ENCODE measurements at regions not wholly inside any gene's neighbourhood (a gene's known extent, or its start where the extent isn't known, plus 50 kb on each side); places are given as distances from the start of the nearest gene placed in this dataset.

DNA sequence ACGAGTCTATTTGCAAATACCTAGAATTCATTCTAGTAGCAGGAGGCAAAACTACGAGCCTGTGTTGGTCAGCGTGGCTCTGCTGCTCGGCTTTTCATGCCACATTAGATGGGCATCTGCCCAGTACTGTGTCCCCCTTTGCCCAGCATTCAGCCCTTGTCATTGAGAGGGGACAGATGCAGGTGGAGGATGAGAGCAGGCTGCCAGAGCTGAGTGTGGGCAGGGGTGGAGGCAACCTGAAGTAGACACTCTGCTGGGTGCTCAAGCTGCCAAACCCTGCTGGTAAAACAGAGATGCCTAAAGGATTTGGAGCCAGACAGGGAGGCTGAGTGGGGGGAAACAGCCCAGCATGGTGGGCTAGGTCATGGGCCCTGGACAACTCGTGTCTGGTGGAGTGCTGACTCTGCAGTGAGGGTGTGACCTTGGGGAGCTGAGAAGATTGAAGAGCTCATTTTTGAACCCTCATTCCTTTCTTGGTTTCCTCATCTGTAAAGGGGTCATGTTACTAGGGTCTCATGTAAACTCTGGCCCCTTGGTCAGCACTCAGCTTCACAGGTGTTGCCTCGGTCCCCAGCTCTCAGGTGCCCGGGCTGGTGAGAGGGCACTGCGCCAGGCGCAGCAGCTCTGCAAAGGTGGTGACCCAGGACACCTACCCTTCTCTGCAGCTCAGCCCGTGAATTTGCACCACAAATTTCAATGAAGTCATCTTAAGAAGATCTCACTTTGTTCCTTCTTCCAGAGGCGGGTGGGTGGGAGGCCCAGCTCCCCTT is 64.2 kb upstream of the BHLHE23 start:
- Histone ChIP-seq H3K36me3 (no peaks in the 10 kb centered on the region), H3K27ac (no peak overlapping the region), H3K9me3 (peaks cover 0 to 11% (median 0%) of the 10 kb centered on the region in 11 donors), H3K4me3 (no peak overlapping the region), H3K4me1 (peaks cover 0 to 10% (median 7%) of the 10 kb centered on the region in 9 donors), H3K27me3 (peaks cover 12 to 73% (median 66%) of the 10 kb centered on the region in 7 donors)
- WGBS, 2 donors: 87 to 89% methylated on average over 11 of the region's 11 CpGs
- TF ChIP-seq, protein P1, sequence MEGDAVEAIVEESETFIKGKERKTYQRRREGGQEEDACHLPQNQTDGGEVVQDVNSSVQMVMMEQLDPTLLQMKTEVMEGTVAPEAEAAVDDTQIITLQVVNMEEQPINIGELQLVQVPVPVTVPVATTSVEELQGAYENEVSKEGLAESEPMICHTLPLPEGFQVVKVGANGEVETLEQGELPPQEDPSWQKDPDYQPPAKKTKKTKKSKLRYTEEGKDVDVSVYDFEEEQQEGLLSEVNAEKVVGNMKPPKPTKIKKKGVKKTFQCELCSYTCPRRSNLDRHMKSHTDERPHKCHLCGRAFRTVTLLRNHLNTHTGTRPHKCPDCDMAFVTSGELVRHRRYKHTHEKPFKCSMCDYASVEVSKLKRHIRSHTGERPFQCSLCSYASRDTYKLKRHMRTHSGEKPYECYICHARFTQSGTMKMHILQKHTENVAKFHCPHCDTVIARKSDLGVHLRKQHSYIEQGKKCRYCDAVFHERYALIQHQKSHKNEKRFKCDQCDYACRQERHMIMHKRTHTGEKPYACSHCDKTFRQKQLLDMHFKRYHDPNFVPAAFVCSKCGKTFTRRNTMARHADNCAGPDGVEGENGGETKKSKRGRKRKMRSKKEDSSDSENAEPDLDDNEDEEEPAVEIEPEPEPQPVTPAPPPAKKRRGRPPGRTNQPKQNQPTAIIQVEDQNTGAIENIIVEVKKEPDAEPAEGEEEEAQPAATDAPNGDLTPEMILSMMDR (IDR thresholded peaks at IDR 0.05): no peak
- ATAC-seq: no peak
- peak in 1 of 2 donors; percentile 2 for DNase-seq
- intact Hi-C loops (cut with DNase I): no loop called here

GRCh38 chr20:63070301-63070625 is 63.5 kb upstream of the BHLHE23 start:
- Histone ChIP-seq H3K4me3 (no peak overlapping the region), H3K9me3 (peaks cover 0 to 6% (median 0%) of the 10 kb centered on the region in 11 donors), H3K27me3 (peaks cover 12 to 80% (median 70%) of the 10 kb centered on the region in 7 donors), H3K36me3 (no peaks in the 10 kb centered on the region), H3K27ac (no peak overlapping the region), H3K4me1 (peaks cover 0 to 10% (median 7%) of the 10 kb centered on the region in 9 donors)
- DNase-seq (no peak), ATAC-seq (peak in 1 of 8 donors; percentile 15)
- TF ChIP-seq, protein P1 (IDR thresholded peaks at IDR 0.05): no peak
- intact Hi-C loops (cut with DNase I): no loop called here
- 25 to 33% methylated on average over 3 of the region's 3 CpGs for WGBS, 2 donors

DNA sequence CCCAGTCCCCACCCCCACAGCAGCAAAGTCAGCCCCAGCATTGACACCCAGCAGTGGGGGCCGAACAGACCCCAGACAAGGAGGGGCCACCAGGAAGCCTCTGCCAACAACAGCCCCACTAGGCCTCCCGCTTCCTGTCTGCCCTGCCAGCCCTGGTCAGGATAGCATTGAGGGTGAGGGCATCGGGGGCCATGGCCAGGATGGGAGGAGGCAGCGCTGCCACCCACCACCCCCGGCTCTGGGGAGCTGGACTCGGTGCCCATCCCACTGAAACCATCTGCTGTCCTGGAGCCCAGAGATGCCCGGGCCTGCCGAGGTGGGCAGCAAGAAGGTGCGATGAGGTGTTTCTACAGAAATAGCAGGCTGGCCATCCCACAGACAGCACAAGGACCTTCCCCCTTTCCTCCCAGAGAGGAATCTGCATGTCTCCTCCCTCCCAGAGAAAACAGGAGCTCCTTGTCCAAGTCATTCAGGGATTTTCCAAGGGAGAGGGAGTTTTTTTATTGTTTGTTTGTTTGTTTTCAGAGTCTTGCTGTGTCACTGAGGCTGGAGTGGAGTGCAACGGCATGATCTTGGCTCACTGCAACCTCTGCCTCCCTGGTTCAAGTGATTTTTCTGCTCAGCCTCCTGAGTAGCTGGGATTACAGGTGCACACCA is 62.1 kb upstream of the BHLHE23 start:
- intact Hi-C loops (cut with DNase I): no loop called here
- Histone ChIP-seq H3K4me3 (no peak overlapping the region), H3K36me3 (no peaks in the 10 kb centered on the region), H3K4me1 (peaks cover 0 to 10% (median 7%) of the 10 kb centered on the region in 9 donors), H3K27ac (no peak overlapping the region), H3K27me3 (peaks cover 12 to 86% (median 73%) of the 10 kb centered on the region in 7 donors), H3K9me3 (no peaks in the 10 kb centered on the region)
- DNase-seq: peak in 1 of 2 donors; percentile 3
- no peak for ATAC-seq
- TF ChIP-seq, protein P1 (IDR thresholded peaks at IDR 0.05): no peak
- 71 to 73% methylated on average over 10 of the region's 10 CpGs for WGBS, 2 donors

GRCh38 chr20:63067721-63068560 is 61.2 kb upstream of the BHLHE23 start:
- intact Hi-C loops (cut with DNase I): no loop called here
- H3K4me3 ChIP-seq: no peak overlapping the region
- H3K27ac ChIP-seq: no peak overlapping the region
- H3K4me1 ChIP-seq: peaks cover 0 to 10% (median 7%) of the 10 kb centered on the region in 9 donors
- H3K36me3 ChIP-seq: no peaks in the 10 kb centered on the region
- no peaks in the 10 kb centered on the region for H3K9me3 ChIP-seq
- peaks cover 8 to 86% (median 68%) of the 10 kb centered on the region in 7 donors for H3K27me3 ChIP-seq
- TF ChIP-seq, protein P1 (IDR thresholded peaks at IDR 0.05): no peak
- no peak for ATAC-seq
- 67 to 75% methylated on average over 25 to 26 of the region's 26 CpGs for WGBS, 2 donors
- DNase-seq: peak in 1 of 2 donors; percentile 3

All from heart right ventricle (tissue), 16 donors.